ENCODE measurements at regions not wholly inside any gene's neighbourhood (a gene's known extent, or its start where the extent isn't known, plus 50 kb on each side); places are given as distances from the start of the nearest gene placed in this dataset.

DNA sequence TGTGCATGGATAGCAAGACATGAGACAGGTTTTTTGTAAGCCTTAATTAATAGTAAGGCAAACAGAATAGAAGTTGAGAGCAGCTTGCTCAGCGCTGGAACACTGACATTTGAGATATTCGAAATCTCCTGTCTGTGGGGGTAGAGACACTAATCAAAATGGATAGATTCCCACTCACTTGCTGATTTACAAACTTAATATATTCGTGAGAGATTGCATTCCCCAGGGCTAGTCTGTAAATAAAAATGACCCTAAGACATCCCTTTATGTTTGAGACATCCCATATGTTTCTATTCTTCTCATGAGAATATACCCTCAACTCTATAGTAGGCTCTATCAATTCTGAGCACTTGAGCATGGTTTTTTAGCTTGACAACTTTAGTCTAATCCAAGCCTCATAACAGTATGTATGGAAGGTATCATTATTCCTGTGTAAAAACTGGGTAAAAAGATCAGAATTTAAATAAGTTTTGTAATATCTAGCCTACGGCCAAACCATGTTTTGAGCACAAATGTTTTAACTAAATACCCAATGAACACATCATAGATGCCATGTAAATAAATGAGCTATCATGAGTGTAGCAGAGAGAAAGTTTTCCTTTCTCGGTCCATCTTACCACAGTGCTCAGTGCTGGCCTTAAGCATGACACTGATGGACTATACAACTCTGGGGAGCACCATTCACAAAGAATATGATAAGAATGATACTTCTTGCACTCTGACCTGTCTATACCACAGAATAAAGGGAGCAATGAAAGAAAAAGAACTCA lies 609.2 kb downstream of the PSAT1 start:
- no TSS peak for BruUV-seq (replicated peaks)
- TF ChIP-seq JUN (IDR thresholded peaks at IDR 0.05; ENCODE audit: borderline replicate concordance, insufficient read depth, insufficient read length, low read depth) = no peak
- TF ChIP-seq POLR2AphosphoS5 (IDR thresholded peaks at IDR 0.05; ENCODE audit: insufficient read depth, low read depth, low read length) = no peak
- TF ChIP-seq MAX (IDR thresholded peaks at IDR 0.05; ENCODE audit: insufficient read depth, insufficient read length) = no peak
- TF ChIP-seq FOS (IDR thresholded peaks at IDR 0.05; ENCODE audit: borderline replicate concordance, insufficient read depth, low read length) = no peak
- TF ChIP-seq MYC (IDR thresholded peaks at IDR 0.05; ENCODE audit: low read depth, low read length) = no peak
- no peak for TF ChIP-seq EZH2 (IDR thresholded peaks at IDR 0.05; ENCODE audit: borderline replicate concordance, low read depth, low read length, severe bottlenecking)
- TF ChIP-seq POLR2A (IDR thresholded peaks at IDR 0.05; ENCODE audit: low read depth, low read length) = no peak
- TF ChIP-seq CTCF (IDR thresholded peaks at IDR 0.05; ENCODE audit: extremely low read depth in 1 of 2, insufficient read depth in 1 of 2, low read depth in 1 of 2, low read length in 2 of 2) = no peak
- TF ChIP-seq GATA2 (IDR thresholded peaks at IDR 0.05; ENCODE audit: insufficient read depth, insufficient read length, low read depth, low read length) = no peak
- Histone ChIP-seq H3K36me3 (ENCODE audit: control insufficient read depth in 2 of 2, extremely low read depth in 1 of 2, insufficient read depth in 2 of 2, low read length in 2 of 2) (no peaks in the 10 kb centered on the region), H3K9me3 (replicated peaks; ENCODE audit: control insufficient read depth, insufficient read depth, low read length) (no peaks in the 10 kb centered on the region), H3K4me2 (ENCODE audit: insufficient read depth, low read length) (no peak overlapping the region), H2AFZ (ENCODE audit: low read depth, low read length) (no peak overlapping the region), H3K27ac (ENCODE audit: insufficient read depth, low read depth, low read length) (no peak overlapping the region), H3K9me1 (replicated peaks; ENCODE audit: control insufficient read depth, extremely low read depth, insufficient read depth, low read length) (no peaks in the 10 kb centered on the region), H4K20me1 (replicated peaks; ENCODE audit: control insufficient read depth, extremely low read depth, insufficient read depth, low read length) (no peaks in the 10 kb centered on the region), H3K9ac (replicated peaks; ENCODE audit: extremely low read depth, insufficient read depth, low read length) (no peak overlapping the region), H3K4me1 (ENCODE audit: control insufficient read depth, extremely low read depth, insufficient read depth, low read length) (no peaks in the 10 kb centered on the region), H3K79me2 (ENCODE audit: control insufficient read depth, insufficient read depth, low read length) (no peaks in the 10 kb centered on the region), H3K27me3 (ENCODE audit: control insufficient read depth in 2 of 2, insufficient read depth in 2 of 2, low read length in 2 of 2) (no peaks in the 10 kb centered on the region), H3K4me3 (replicated peaks in 1 of 3; ENCODE audit: insufficient read depth in 1 of 3, low read depth in 1 of 3, low read length in 3 of 3) (no peak overlapping the region)
- ChIA-PET POLR2A (no interaction called here), CTCF (interaction anchor here (1.7 kb wide), 1 partner anchor 35 kb away, joined by 3 read pairs; no protein-coding TSS in a partner anchor)
- dilution Hi-C loops (cut with MboI; ENCODE audit: extremely low pct_ligation_motif_present, low sequenced_read_pairs) = no loop called here
- FAIRE-seq (no peak), DNase-seq (ENCODE audit: low read depth, low spot score) (no peak)
- intact Hi-C loops (cut with micrococcal nuclease) = no loop called here
